ENCODE measurements at regions not wholly inside any gene's neighbourhood (a gene's known extent, or its start where the extent isn't known, plus 50 kb on each side); places are given as distances from the start of the nearest gene placed in this dataset.

- no peak overlapping the region for H3K4me3 ChIP-seq (replicated peaks in 1 of 3; ENCODE audit: insufficient read depth in 1 of 3, low read depth in 1 of 3, low read length in 3 of 3)
- peaks cover 22% of the 10 kb centered on the region for H3K4me1 ChIP-seq (ENCODE audit: control insufficient read depth, extremely low read depth, insufficient read depth, low read length)
- BruUV-seq (replicated peaks) = TSS peak; percentile 93
- H3K9me1 ChIP-seq (replicated peaks; ENCODE audit: control insufficient read depth, extremely low read depth, insufficient read depth, low read length) = no peaks in the 10 kb centered on the region
- DNase-seq (ENCODE audit: low read depth, low spot score) (no peak), FAIRE-seq (no peak)
- no peaks in the 10 kb centered on the region for H4K20me1 ChIP-seq (replicated peaks; ENCODE audit: control insufficient read depth, extremely low read depth, insufficient read depth, low read length)
- peak overlapping the region; percentile 32 for H3K4me2 ChIP-seq (ENCODE audit: insufficient read depth, low read length)
- no peaks in the 10 kb centered on the region for H3K79me2 ChIP-seq (ENCODE audit: control insufficient read depth, insufficient read depth, low read length)
- dilution Hi-C loops (cut with MboI; ENCODE audit: extremely low pct_ligation_motif_present, low sequenced_read_pairs) (no loop called here), intact Hi-C loops (cut with micrococcal nuclease) (loop anchor here (1.0 kb wide), 6 partner anchors 11 to 93 kb away; no protein-coding TSS in a partner anchor)
- H3K27ac ChIP-seq (ENCODE audit: insufficient read depth, low read depth, low read length) = peak overlapping the region; percentile 88
- ChIA-PET CTCF (interaction anchor here (0.8 to 2.3 kb wide), 12 partner anchors 9 to 93 kb away, joined by 3 to 16 read pairs (median 4); partner anchors contain the start of gene GALNT15), POLR2A (interaction anchor here (1.1 to 1.3 kb wide), 2 partner anchors 25 to 34 kb away, joined by 3 to 5 read pairs; no protein-coding TSS in a partner anchor)
- H3K9ac ChIP-seq (replicated peaks; ENCODE audit: extremely low read depth, insufficient read depth, low read length) = peak overlapping the region; percentile 65
- H3K36me3 ChIP-seq (ENCODE audit: control insufficient read depth in 2 of 2, extremely low read depth in 1 of 2, insufficient read depth in 2 of 2, low read length in 2 of 2) = no peaks in the 10 kb centered on the region
- peaks cover 4% of the 10 kb centered on the region for H3K9me3 ChIP-seq (replicated peaks; ENCODE audit: control insufficient read depth, insufficient read depth, low read length)
- peak overlapping the region; percentile 16 for H2AFZ ChIP-seq (ENCODE audit: low read depth, low read length)
- H3K27me3 ChIP-seq (ENCODE audit: control insufficient read depth in 2 of 2, insufficient read depth in 2 of 2, low read length in 2 of 2) = no peaks in the 10 kb centered on the region
- no peak for TF ChIP-seq MYC (IDR thresholded peaks at IDR 0.05; ENCODE audit: low read depth, low read length)
- TF ChIP-seq GATA2 (IDR thresholded peaks at IDR 0.05; ENCODE audit: insufficient read depth, insufficient read length, low read depth, low read length) = no peak
These were observed 89.1 kb upstream of the GALNT15 start for GRCh38 chr3:16085410-16085809.

GRCh38 chr3:16085884-16086608 is 88.4 kb upstream of the GALNT15 start:
- intact Hi-C loops (cut with micrococcal nuclease) = loop anchor here (1.0 kb wide), 6 partner anchors 12 to 92 kb away; no protein-coding TSS in a partner anchor
- FAIRE-seq = no peak
- Histone ChIP-seq H3K4me3 (replicated peaks in 1 of 3; ENCODE audit: insufficient read depth in 1 of 3, low read depth in 1 of 3, low read length in 3 of 3) (no peak overlapping the region), H3K27ac (ENCODE audit: insufficient read depth, low read depth, low read length) (peak overlapping the region; percentile 88), H3K79me2 (ENCODE audit: control insufficient read depth, insufficient read depth, low read length) (no peaks in the 10 kb centered on the region), H3K36me3 (ENCODE audit: control insufficient read depth in 2 of 2, extremely low read depth in 1 of 2, insufficient read depth in 2 of 2, low read length in 2 of 2) (no peaks in the 10 kb centered on the region), H3K4me1 (ENCODE audit: control insufficient read depth, extremely low read depth, insufficient read depth, low read length) (peaks cover 24% of the 10 kb centered on the region), H3K9ac (replicated peaks; ENCODE audit: extremely low read depth, insufficient read depth, low read length) (peak overlapping the region; percentile 65), H3K27me3 (ENCODE audit: control insufficient read depth in 2 of 2, insufficient read depth in 2 of 2, low read length in 2 of 2) (no peaks in the 10 kb centered on the region), H3K9me3 (replicated peaks; ENCODE audit: control insufficient read depth, insufficient read depth, low read length) (peaks cover 4% of the 10 kb centered on the region), H3K9me1 (replicated peaks; ENCODE audit: control insufficient read depth, extremely low read depth, insufficient read depth, low read length) (no peaks in the 10 kb centered on the region), H2AFZ (ENCODE audit: low read depth, low read length) (peak overlapping the region; percentile 72), H3K4me2 (ENCODE audit: insufficient read depth, low read length) (peak overlapping the region; percentile 32), H4K20me1 (replicated peaks; ENCODE audit: control insufficient read depth, extremely low read depth, insufficient read depth, low read length) (no peaks in the 10 kb centered on the region)
- no TSS peak for BruUV-seq (replicated peaks)
- peak; percentile 85 for DNase-seq (ENCODE audit: low read depth, low spot score)
- dilution Hi-C loops (cut with MboI; ENCODE audit: extremely low pct_ligation_motif_present, low sequenced_read_pairs) = no loop called here
- POLR2A ChIA-PET = interaction anchor here (1.1 to 1.3 kb wide), 2 partner anchors 26 to 34 kb away, joined by 3 to 5 read pairs; no protein-coding TSS in a partner anchor
- CTCF ChIA-PET = interaction anchor here (0.7 to 2.3 kb wide), 13 partner anchors 9 to 92 kb away, joined by 3 to 16 read pairs (median 4); partner anchors contain the start of gene GALNT15
- no peak for TF ChIP-seq EZH2 (IDR thresholded peaks at IDR 0.05; ENCODE audit: borderline replicate concordance, low read depth, low read length, severe bottlenecking)
- TF ChIP-seq JUN (IDR thresholded peaks at IDR 0.05; ENCODE audit: borderline replicate concordance, insufficient read depth, insufficient read length, low read depth) = no peak
- TF ChIP-seq POLR2A (IDR thresholded peaks at IDR 0.05; ENCODE audit: low read depth, low read length) = no peak
- no peak for TF ChIP-seq CTCF (IDR thresholded peaks at IDR 0.05; ENCODE audit: extremely low read depth in 1 of 2, insufficient read depth in 1 of 2, low read depth in 1 of 2, low read length in 2 of 2)
- TF ChIP-seq MYC (IDR thresholded peaks at IDR 0.05; ENCODE audit: low read depth, low read length) = no peak

Data from endothelial cell of umbilical vein (primary cell).